Liver (tissue), 8 donors: ENCODE measurements at regions not wholly inside any gene's neighbourhood (a gene's known extent, or its start where the extent isn't known, plus 50 kb on each side); places are given as distances from the start of the nearest gene placed in this dataset.
"Not testable (repeated sequence)": the region's sequence is repeated elsewhere in the genome, so short reads cannot be mapped to it uniquely, and the experiment has no call there.

Experiments used
- DNase-seq: peaks from one replicate; pipeline ENCODE4 v3.0.0-alpha.2; 2017; ENCODE audit warnings: low spot score
- H3K27ac ChIP-seq, 2 donors: one replicate each; pipeline ENCODE4 v1.7.0; 2013; ENCODE audit warnings: inconsistent platforms in 2 of 2, low read length in 2 of 2, control low read depth in 1 of 2, low read depth in 1 of 2, mild to moderate bottlenecking in 1 of 2
- H3K27me3 ChIP-seq, 4 donors: one replicate each; pipeline versions ENCODE4 v1.6.1 to v1.7.0; 2013; ENCODE audit warnings: low read length in 3 of 4, inconsistent platforms in 1 of 4, mild to moderate bottlenecking in 1 of 4, moderate library complexity in 1 of 4; ENCODE audit not compliant: control insufficient read depth in 4 of 4, insufficient read depth in 4 of 4
- H3K36me3 ChIP-seq, 4 donors: one replicate each; pipeline versions ENCODE4 v1.6.1 to v1.7.0; 2013; ENCODE audit warnings: low read length in 3 of 4, mild to moderate bottlenecking in 3 of 4, low read depth in 1 of 4, moderate library complexity in 1 of 4; ENCODE audit not compliant: control insufficient read depth in 4 of 4, insufficient read depth in 3 of 4
- H3K4me1 ChIP-seq, 4 donors: one replicate each; pipeline versions ENCODE4 v1.6.1 to v1.7.0; 2013; ENCODE audit warnings: low read length in 3 of 4, mild to moderate bottlenecking in 3 of 4, moderate library complexity in 1 of 4; ENCODE audit not compliant: control insufficient read depth in 4 of 4, insufficient read depth in 4 of 4
- H3K4me3 ChIP-seq, 3 donors: one replicate each; pipeline versions ENCODE4 v1.6.1 to v1.7.0; 2013; ENCODE audit warnings: low read length in 3 of 3, control low read depth in 1 of 3, low read depth in 1 of 3, mild to moderate bottlenecking in 1 of 3
- H3K9ac ChIP-seq, 2 donors: one replicate each; pipeline ENCODE4 v1.7.0; 2013; ENCODE audit warnings: low read length in 2 of 2, mild to moderate bottlenecking in 2 of 2, moderate library complexity in 2 of 2, control low read depth in 1 of 2, low read depth in 1 of 2
- H3K9me3 ChIP-seq, 4 donors: one replicate each; pipeline versions ENCODE4 v1.6.1 to v1.7.0; 2013; ENCODE audit warnings: low read length in 3 of 4; ENCODE audit not compliant: control insufficient read depth in 4 of 4
- ATF3 ChIP-seq: IDR thresholded peaks from 2 replicates; pipeline ENCODE4 v1.6.1; 2016; ENCODE audit warnings: antibody characterized with exemption
- CTCF ChIP-seq: fragments of 150-350 bp; IDR thresholded peaks from 2 replicates; pipeline ENCODE4 v1.5.1; 2017; ENCODE audit warnings: improper control_type of control experiment, low read depth, low read length; ENCODE audit not compliant: missing input control
- EGR1 ChIP-seq, 2 donors: IDR thresholded peaks; 2 replicates each; pipeline ENCODE4 v1.6.1; 2016 to 2018; ENCODE audit warnings: antibody characterized with exemption in 2 of 2, low read depth in 2 of 2
- FOXA1 ChIP-seq: IDR thresholded peaks from 2 replicates; pipeline ENCODE4 v1.6.1; 2016; ENCODE audit warnings: antibody characterized with exemption
- HNF4A ChIP-seq, 2 donors: conservative IDR thresholded peaks; 2 replicates each; pipeline ENCODE4 v1.6.1; 2016; ENCODE audit warnings: antibody characterized with exemption in 2 of 2, mild to moderate bottlenecking in 2 of 2
- HNF4G ChIP-seq: IDR thresholded peaks from 2 replicates; pipeline ENCODE4 v1.6.1; 2016; ENCODE audit warnings: antibody characterized with exemption
- MAX ChIP-seq: IDR thresholded peaks from 2 replicates; pipeline ENCODE4 v1.6.1; 2016; ENCODE audit warnings: antibody characterized with exemption
- NR2F2 ChIP-seq: IDR thresholded peaks from 2 replicates; pipeline ENCODE4 v1.6.1; 2016; ENCODE audit warnings: antibody characterized with exemption
- RAD21 ChIP-seq, 2 donors: IDR thresholded peaks; 2 replicates each; pipeline ENCODE4 v1.6.1; 2016; ENCODE audit warnings: antibody characterized with exemption in 2 of 2, mild to moderate bottlenecking in 2 of 2
- RXRA ChIP-seq, 2 donors: IDR thresholded peaks; 2 replicates each; pipeline ENCODE4 v1.6.1; 2017 to 2018; ENCODE audit warnings: antibody characterized with exemption in 2 of 2, mild to moderate bottlenecking in 1 of 2
- TAF1 ChIP-seq: conservative IDR thresholded peaks from 2 replicates; pipeline ENCODE4 v1.6.1; 2016; ENCODE audit warnings: antibody characterized with exemption, mild to moderate bottlenecking
- YY1 ChIP-seq: IDR thresholded peaks from 2 replicates; pipeline ENCODE4 v1.6.1; 2016; ENCODE audit warnings: antibody characterized with exemption, mild to moderate bottlenecking
- WGBS: extraction: QIAGEN DNeasy Blood & Tissue Kit; methylation state at CpG from one replicate; pipeline ENCODE4 v1.1.7; 2013; 5-methylcytosine and 5-hydroxymethylcytosine counted together
- donor health status: healthy.
- donor health status: healthy.
- donor health status: healthy.
- donor health status: healthy.
- donor health status: healthy.

GRCh38 chr12:107377596-107378385, 284.4 kb upstream of the CRY1 start (continued):
- no peak for TF ChIP-seq CTCF
- TF ChIP-seq RXRA (IDR thresholded peaks at IDR 0.05) = no peak
- TF ChIP-seq EGR1 (IDR thresholded peaks at IDR 0.05; ENCODE audit: low read depth in 2 of 2) = no peak

GRCh38 chr12:107378609-107379008, 285.3 kb upstream of the CRY1 start:
- WGBS = 77% methylated on average over 4 of the region's 4 CpGs
- H3K4me1 ChIP-seq = peaks cover 0 to 7% (median 3%) of the 10 kb centered on the region in 4 donors
- no peak overlapping the region for H3K27ac ChIP-seq

GRCh38 chr12:107379142-107379851, 285.9 kb upstream of the CRY1 start:
- WGBS = 84% methylated on average over 6 of the region's 6 CpGs
- DNase-seq = not testable (repeated sequence)

More at GRCh38 chr12:107378609-107379008, 285.3 kb upstream of the CRY1 start:
- Histone ChIP-seq H3K36me3 (no peaks in the 10 kb centered on the region), H3K9ac (no peak overlapping the region), H3K4me3 (no peak overlapping the region), H3K27me3 (no peaks in the 10 kb centered on the region), H3K9me3 (no peaks in the 10 kb centered on the region)
- TF ChIP-seq ATF3 (no peak), HNF4G (no peak), HNF4A (conservative IDR thresholded peaks at IDR 0.05) (no peak), CTCF (no peak), NR2F2 (no peak), YY1 (no peak), RXRA (IDR thresholded peaks at IDR 0.05) (no peak), FOXA1 (no peak), MAX (no peak), TAF1 (no peak), RAD21 (IDR thresholded peaks at IDR 0.05) (no peak), EGR1 (IDR thresholded peaks at IDR 0.05; ENCODE audit: low read depth in 2 of 2) (no peak)
- no peak for DNase-seq

More at GRCh38 chr12:107379142-107379851, 285.9 kb upstream of the CRY1 start:
- H3K27me3 ChIP-seq, H3K4me3 ChIP-seq, H3K36me3 ChIP-seq, H3K9me3 ChIP-seq, H3K9ac ChIP-seq, H3K4me1 ChIP-seq, H3K27ac ChIP-seq: not testable (repeated sequence)
